COLO668 (cell line): ENCODE measurements at regions not wholly inside any gene's neighbourhood (a gene's known extent, or its start where the extent isn't known, plus 50 kb on each side); places are given as distances from the start of the nearest gene placed in this dataset.

Experiments
- DNase-seq: peaks from one replicate; lab custom pipeline; 2025; ENCODE audit not compliant: unreplicated experiment; lab: John Stamatoyannopoulos, UW

DNA sequence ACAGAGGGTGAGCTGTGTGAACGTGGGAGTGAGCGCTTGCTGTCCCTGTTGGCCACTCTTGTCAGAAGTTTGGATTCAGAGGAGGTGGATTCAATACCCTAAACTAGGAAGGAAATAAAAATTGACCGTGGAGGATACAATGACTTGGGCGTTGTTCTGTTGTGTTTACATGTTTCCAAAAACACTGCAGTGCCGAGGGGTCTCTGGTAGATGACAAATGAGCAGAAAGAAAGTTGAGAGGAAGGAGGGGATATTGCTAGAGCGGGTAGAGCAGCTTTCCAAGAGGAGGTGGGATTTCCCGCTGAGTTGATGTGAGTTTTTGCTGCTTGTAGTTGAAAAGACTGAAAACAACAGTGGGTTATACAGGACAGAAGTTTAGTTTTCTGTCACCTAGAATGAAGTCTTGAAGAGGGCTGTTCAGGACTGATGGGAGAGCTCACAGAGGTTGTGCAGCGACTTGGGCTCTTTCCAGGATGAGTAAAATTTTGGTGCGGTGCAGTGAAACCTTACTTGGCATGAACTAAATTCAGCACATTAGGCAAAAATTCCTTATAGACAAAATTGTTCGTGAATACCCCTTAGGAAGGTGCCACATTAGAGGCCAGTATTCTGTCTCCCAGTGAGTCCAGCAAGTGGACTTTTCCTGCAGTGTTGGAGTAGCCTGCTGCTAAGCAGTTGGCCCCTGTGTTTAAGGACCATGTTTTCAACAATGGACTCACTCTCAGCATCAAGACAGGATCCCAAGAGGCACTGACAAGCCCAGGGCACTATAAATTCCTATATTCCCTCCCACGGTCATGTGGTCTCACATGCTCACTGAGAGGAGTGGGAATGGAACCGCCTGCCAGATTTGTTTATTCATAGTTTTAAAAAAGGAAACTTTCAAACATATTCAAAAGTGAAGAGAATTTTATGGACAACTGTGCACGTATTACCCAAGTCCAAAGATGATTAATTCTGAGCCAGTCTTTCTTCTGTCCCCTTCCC is 435.0 kb upstream of the C2CD4B start:
- DNase-seq: no peak

DNA sequence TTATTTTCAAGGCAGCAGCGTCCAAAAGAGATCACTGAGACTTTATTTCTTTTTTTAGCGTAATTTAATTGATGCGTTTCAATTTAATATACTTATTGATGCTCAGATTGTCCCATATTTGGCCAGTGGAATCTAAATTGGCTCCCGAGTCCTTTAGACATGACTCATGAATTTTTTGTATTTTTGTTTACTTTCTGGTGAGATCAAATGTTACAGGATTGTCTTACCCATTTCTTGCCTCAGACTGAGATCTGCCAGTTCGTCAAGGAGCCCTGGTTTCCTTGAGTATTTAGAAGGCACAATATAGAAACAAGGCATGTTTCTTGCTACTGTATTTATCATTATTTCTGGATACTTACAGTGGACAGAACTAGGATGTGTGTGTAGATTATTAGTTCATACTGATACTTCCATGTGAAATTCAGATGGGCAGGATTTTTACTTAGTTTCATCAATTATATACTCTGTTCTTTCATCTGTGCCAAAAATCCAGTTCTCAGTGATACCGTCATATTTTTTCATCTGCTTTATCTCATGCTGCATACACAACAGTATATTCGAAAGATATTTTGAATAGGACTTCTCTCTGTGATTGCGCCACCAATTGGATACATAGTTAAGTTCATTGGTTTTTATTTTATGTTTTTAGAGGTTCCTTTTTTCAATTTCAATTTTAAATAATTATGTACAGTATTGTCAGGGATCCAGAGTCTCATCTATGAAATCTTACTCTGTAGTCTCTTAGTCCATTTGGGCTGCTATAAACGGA is 436.9 kb upstream of the C2CD4B start:
- DNase-seq: no peak

DNA sequence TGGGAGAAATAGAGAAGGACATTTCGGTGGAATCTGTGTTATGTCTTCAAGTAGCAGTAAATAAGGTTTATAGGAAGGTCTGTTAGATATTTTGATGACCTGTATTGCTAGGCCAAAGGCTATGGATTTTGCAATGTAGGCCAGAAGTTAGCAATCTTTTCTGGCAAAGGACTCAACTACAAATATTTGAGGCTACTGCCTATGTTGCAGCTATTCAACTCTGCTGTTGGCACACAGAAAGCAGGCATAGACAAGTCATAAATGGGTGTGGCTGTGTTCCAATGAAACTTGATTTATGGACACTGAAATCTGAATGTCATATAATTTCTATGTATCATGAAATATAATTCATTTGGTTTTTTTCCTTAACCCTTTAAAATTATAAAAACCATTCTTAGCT is 438.7 kb upstream of the C2CD4B start:
- no peak for DNase-seq

DNA sequence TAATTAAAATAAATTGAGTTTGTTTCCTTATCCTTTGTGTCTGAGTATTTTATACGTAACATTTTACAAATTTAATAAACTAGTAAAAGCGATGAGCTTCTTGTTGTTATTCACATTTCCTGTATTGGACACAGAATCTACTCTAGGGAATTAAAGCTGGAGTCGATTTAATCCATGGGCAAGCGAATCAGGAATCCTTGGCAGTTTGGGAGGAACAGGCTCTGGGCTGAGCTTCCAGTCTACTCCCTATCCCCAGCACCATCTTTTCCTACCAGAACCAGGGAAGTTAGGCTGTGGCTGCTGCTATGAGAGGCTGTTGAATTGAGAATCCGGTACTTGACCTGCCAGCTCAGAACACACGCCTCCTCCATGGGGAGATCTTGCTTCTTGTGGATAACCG is 437.3 kb upstream of the TPM1 start:
- DNase-seq: no peak

DNA sequence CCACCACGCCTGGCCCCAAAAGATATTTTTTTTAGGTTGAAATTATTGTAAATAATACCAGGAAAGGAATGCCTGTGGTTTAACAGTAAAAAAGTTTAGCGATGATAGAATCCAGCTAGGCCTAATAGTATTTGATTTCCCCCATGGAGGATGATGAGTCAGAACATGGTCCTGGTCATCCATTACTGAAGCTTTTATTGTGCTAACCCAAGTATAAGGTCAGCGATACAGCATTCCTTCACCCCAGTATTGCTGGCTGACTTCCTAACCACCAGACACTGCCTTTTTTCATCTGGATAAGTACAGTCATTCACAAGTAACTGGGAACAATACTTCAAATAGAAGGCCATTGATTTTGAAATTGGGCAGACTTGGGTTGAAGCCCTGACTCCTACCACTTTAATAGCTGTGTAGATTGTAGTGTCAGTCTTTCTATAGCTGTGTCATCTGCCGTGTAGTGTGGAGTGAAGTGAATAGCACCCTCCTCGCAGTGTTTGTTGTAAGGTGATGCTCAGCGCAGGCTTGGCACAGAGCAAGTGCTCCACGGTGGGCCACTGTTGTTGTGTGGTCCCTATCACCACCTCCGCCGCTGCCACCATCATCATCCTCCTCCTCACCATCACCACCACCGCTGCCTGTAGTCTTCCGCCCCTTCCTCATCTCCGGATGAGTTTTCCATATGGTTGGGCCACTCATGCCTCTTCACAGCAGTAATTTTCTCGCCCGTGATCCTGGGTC is 436.0 kb upstream of the TPM1 start:
- no peak for DNase-seq

DNA sequence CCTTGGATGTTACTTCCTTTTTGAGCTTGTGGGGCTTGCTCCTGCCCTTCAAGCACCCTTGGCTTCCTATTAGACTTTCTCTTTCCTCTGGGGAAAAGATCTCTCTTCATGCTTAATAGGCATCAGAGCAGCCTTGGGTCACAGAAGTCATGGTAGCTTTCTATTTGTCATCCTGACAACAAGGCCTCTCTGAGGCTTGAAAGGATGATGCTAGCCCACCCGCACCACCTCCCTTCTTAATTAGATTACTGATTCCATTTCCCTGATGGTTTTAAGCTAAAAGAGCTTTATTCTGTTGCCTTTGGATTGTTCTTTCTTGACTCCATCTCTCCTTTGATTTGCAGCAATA is 435.5 kb upstream of the TPM1 start:
- no peak for DNase-seq

DNA sequence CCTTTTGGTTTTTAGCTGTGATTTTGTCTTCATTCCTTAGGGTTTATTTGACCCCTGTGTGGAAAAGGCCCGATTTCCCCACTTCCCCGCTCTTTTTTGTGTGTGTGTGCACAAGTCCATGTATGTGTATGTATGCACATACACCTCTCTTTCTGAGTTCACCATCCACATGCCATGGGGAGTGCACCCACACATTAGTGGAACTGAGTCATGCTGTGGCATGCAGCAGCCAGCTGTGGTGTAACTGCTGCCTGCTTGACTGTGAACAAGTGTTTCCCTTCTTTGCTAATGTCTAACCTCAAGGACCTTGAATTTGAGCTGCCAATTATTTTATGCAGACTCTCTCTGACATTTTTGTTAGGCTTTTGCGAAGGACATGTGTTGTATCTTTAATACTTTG is 434.9 kb upstream of the TPM1 start:
- DNase-seq: no peak

DNA sequence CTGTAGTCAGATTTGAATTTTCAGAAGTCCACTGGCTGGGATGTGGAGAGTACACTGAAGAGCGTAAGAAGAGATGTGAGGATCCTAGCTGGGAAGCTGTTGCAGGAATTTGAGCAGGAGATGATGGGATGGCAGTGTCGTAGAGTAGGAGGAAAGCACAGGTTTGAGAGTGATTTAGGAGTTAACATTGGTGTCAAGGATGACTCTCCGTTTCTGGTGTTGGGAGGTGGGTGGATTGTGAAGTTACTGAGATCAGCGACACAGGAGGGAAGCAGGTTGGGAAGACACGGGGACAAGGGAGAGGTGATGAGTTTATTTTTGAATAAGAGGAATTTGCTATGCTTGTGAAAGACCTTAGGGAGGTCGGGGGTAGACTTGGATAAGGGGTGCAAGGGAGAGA is 434.2 kb upstream of the TPM1 start:
- no peak for DNase-seq

DNA sequence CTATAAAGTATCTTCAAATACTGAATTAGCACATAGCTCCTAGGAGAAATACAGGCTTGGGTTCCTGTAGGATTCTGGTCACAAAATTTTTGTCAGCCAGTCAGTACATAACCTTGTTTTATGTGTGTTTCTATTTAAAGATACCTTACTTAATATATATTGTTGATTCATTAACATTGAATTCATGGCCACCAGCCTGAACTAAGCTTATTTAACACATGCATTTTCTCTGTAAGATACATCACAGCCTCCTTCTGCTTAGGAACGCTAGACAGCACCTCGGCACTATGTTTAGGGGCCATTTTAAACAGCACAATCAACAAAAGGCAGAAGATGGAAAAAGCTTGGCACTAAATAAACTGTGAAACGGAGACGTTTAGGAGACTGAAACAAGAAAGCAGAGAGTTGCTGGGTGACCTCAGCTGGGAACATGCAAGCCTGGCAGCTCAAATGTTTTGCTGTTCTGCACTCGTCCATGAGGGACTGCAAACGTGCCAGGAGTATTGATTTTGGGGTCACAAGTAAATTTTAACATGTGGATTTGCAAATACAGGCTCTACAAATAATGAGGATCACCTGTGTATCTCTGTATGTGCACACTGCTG is 432.2 kb upstream of the TPM1 start:
- DNase-seq: no peak

DNA sequence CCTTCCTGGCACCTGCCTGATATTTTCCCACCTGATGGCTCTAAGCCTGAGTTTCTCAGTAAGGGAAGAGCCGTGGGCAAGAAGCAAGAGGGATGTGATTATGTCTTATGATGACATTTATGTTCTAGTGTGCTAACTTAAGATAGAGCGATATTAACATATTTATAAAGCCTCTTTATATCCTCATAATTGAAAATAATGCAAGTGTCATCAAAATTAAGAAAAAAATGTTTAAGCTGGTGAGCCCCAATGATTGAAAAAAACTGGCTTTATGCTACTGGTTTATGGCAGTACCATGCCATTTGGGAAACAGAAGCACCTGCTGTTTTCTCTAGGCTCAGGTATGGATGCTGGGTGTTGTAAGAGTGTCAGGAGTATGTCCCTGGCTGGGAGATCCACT is 431.5 kb upstream of the TPM1 start:
- no peak for DNase-seq

DNA sequence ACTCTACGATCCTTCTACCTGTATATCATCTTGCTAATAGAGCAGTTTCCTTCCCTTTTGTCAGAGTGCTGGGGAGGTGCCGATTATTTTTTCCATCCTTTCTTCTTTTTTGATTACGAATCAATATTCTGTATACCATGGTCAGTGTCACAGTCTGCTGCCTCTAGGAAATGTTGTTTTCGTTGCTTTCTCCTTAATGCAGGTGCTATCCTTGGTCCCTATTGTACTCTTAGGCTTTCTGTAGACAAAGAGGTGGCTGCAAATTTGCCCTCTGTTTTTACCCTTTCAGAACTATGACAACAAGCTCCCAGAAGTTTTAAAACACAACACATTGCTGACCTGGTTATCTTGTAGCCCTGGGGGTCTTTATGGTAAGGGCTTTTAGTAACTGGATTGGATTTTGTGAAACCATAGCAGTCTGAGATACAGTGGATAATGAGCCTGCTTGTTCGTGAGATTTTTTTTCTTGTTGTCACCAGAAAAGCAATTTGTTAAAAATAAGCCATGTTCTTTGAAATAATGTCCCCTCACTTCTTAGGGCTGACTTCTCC is 430.3 kb upstream of the TPM1 start:
- DNase-seq: no peak

DNA sequence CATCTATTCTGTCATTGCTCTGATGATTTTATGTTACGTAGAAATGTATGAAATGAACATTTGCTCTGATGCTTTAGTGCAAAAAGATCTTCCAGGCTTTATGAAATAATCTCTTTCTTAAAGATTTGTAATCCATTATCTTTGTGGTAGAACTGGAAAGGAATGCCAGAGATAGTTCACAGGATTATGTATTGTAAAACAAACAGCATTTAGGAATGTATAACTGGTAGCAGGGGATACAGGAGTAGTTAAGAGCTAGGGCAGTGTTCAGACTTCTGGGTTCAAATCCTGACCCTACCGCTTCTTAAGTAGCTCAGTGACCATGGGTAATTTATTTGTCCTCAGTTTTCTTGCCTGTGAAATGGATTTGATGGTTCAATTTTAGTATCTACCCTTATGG is 429.8 kb upstream of the TPM1 start:
- no peak for DNase-seq

DNA sequence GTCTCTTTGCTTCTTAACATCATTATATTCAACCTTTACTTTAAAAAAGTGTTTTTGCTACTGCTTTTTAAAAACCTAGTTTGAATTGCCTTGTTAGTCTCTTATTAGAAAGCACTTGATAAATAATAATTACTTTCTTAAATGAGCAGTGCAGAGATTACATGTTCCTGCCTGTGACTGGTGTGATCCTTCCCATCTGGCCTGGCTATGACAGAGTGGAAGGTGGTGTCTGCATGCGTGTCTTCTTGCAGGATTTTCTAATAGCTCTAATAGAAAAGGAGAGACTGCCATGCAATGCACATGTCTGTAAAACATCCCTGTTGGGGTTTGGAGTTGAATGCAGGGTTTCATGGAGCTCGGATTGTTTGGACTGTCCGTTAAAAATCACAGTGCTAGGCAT is 425.8 kb upstream of the TPM1 start:
- DNase-seq: no peak

DNA sequence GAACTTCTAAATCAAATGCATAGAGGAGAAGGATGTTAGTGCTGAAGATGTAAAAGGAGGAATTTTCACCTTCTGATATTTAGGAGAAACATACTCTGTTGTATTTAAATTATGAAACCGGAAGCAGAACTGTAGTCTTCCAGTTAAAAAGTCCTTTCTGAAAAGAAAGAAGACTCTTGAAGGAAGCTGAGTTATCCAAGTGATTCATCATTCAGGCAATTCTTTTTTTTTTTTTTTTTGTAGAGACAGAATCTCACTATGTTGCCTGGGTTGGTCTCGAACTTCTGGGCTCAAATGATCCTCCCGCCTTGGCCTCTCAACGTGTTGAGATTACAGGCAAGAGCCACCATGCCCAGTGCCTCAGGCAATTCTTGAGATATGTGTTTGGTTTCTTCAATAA is 424.8 kb upstream of the TPM1 start:
- DNase-seq: no peak

DNA sequence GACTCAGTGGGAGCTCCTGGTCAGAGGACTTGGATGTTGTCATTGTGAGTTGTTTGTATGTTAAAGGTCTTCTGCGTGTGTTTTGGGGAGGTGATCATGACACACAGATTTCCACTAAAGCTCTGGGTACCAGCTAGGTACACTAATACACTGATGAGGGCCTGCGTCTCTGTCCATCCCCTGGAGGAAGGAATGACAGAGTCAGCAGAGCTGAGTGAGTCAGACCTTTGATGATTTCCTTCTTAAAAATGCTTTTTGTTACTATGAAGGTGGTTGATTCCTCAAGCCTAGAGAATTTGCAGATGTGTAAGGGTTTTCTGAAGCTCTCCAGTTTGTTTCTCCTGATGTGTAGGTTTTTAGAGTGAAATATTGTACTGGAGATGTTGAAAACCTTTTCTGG is 424.1 kb upstream of the TPM1 start:
- no peak for DNase-seq

DNA sequence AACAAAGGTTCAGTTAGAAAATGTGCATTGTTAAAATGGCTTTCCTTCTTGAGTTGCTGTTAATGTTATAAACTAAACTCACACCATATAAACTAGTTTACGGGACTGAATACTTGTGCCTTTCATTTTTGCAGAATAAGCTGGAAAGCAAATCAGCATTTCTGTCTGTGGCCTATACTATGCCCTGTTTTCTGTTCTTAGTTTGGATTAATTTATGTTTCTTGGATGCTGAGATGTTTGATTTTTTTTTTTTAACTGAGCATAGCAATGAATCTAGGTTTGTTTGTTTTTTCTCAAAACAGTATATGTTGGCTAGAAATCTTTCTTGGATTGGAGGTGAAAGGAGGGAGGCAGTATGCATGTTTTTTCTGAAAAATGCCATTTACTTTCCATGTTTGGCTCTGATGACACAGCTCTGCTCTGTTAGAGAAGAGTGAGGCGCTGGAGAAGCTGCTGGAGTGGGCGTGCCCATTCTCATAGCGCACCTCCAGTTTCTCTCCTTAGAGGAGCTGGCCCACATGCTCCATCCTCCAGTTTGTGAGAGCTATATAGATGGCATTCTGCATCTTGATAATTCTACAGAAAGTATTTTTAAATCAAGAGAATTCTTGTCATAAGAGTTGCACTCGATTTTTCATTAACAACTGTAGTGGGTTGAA is 423.6 kb upstream of the TPM1 start:
- DNase-seq: no peak

DNA sequence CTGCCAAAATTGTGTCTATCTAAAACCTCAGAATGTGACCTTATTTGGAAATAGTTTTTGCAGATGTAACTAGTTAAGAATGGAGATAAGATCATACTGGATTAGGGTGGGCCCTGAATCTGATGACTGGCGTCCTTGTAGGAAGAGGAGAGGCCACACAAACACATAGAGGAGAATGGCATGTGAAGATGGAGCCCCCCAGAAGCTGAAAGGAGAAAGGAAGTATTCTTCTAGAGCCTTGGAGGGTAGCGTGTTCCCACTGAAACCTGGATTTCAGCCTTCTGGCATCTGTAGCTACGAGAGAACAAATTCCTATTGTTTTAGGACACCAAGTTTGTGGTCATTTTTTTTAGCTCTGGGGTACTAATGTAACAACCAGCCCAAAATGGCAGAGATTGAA is 423.0 kb upstream of the TPM1 start:
- DNase-seq: no peak

DNA sequence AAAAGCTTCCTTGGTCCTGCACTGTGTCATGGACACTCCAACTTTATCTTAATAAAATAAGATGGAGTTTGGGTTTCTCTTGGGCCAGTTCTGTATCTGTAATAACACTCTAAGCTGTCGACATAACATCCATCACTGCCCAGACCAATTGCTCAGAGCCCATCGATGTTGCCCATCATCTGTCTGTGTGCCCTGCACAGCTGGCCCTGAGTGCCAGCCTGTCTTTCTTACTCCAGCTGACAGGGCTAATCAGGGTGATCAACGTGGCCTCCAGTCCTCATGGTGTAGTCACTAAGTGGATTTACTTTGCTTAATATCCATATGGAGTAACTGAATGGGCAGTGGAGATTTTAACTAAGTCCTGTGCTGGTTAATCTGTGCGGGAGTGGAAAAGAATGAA is 419.8 kb upstream of the TPM1 start:
- no peak for DNase-seq

DNA sequence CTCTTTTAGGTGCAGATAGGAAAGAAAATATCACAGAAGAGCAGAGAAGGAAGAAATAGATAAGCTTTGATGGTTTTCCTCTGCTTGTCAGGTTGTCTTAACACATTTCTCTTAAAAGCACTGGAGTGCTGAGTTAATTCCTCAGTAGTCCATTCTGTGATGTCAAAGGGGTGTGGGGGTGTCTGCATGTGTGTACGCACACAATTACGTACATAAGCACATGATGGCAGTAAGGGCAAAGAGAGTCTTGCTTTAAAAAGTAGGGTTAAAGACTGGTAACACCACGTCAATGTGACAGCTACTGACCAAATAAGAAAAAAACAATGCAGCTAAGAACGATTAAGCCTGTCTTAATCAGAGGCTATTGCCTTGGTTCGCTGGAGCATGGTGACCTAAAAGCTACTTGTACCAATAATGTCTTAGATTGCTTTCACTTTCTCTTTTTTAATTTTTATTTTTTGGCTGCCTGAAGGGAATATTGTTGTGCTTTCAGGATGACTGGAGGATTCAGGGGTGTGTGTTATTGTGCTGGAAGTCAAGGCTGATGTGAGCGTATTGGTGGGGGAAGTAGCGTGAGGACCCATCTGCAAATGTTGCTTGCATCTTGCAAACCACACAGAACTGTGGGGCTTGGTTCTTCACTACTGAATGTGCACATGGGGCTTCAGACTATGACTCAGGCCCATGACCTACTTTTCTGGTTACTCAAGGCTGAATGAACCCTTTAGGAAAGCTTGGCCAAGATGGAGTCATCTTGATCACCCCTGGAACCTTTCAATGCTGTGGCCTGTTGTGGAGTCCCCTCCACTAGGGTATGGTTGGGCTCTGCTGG is 417.8 kb upstream of the TPM1 start:
- DNase-seq: no peak
